ENCODE measurements at regions not wholly inside any gene's neighbourhood (a gene's known extent, or its start where the extent isn't known, plus 50 kb on each side); places are given as distances from the start of the nearest gene placed in this dataset.
"Not testable (repeated sequence)": the region's sequence is repeated elsewhere in the genome, so short reads cannot be mapped to it uniquely, and the experiment has no call there.

GRCh38 chr2:225814554-225814953 lies 415.0 kb downstream of the NYAP2 start:
- Mint-ChIP-seq H3K27ac (no peak overlapping the region), H3K27me3 (peaks cover 2% of the 10 kb centered on the region), H3K4me1 (ENCODE audit: low read depth) (no peaks in the 10 kb centered on the region), H3K4me3 (no peak overlapping the region), H3K36me3 (ENCODE audit: low read depth) (no peaks in the 10 kb centered on the region), H3K9me3 (no peaks in the 10 kb centered on the region)
- intact Hi-C loops (cut with micrococcal nuclease), result no loop called here
- ChIA-PET POLR2A (no interaction called here), CTCF (no interaction called here)
- DNase-seq (no peak), ATAC-seq (no peak)
- no peak for TF ChIP-seq CTCF (IDR thresholded peaks at IDR 0.05)

- H3K4me1 Mint-ChIP-seq (ENCODE audit: low read depth), result no peaks in the 10 kb centered on the region
Measured at GRCh38 chr2:225806105-225806504, 406.6 kb downstream of the NYAP2 start.

GRCh38 chr2:225802076-225802475 lies 402.6 kb downstream of the NYAP2 start:
- H3K27me3 Mint-ChIP-seq; H3K27ac Mint-ChIP-seq; CTCF ChIA-PET; H3K36me3 Mint-ChIP-seq (ENCODE audit: low read depth); intact Hi-C loops (cut with micrococcal nuclease); H3K9me3 Mint-ChIP-seq; DNase-seq; ATAC-seq; H3K4me3 Mint-ChIP-seq; H3K4me1 Mint-ChIP-seq (ENCODE audit: low read depth); POLR2A ChIA-PET: not testable (repeated sequence)

More at GRCh38 chr2:225806105-225806504, 406.6 kb downstream of the NYAP2 start:
- Mint-ChIP-seq H3K27me3 (no peaks in the 10 kb centered on the region), H3K4me3 (no peak overlapping the region), H3K36me3 (ENCODE audit: low read depth) (no peaks in the 10 kb centered on the region), H3K9me3 (no peaks in the 10 kb centered on the region), H3K27ac (no peak overlapping the region)
- intact Hi-C loops (cut with micrococcal nuclease), result no loop called here
- ChIA-PET CTCF (no interaction called here), POLR2A (no interaction called here)
- no peak for TF ChIP-seq CTCF (IDR thresholded peaks at IDR 0.05)
- no peak for DNase-seq
- no peak for ATAC-seq

GRCh38 chr2:225797394-225797793 lies 397.9 kb downstream of the NYAP2 start:
- no peaks in the 10 kb centered on the region for H3K9me3 Mint-ChIP-seq

GRCh38 chr2:225794652-225795400 lies 395.3 kb downstream of the NYAP2 start:
- H3K36me3 Mint-ChIP-seq (ENCODE audit: low read depth), result no peaks in the 10 kb centered on the region
- no peaks in the 10 kb centered on the region for H3K9me3 Mint-ChIP-seq
- H3K4me3 Mint-ChIP-seq, result no peak overlapping the region
- H3K27ac Mint-ChIP-seq, result no peak overlapping the region
- ChIA-PET CTCF (no interaction called here), POLR2A (no interaction called here)
- H3K27me3 Mint-ChIP-seq, result peaks cover 5% of the 10 kb centered on the region
- no peak for TF ChIP-seq CTCF (IDR thresholded peaks at IDR 0.05)
- no peaks in the 10 kb centered on the region for H3K4me1 Mint-ChIP-seq (ENCODE audit: low read depth)
- intact Hi-C loops (cut with micrococcal nuclease), result no loop called here
- DNase-seq, result no peak
- no peak for ATAC-seq

More at GRCh38 chr2:225797394-225797793, 397.9 kb downstream of the NYAP2 start:
- Mint-ChIP-seq H3K27me3 (peaks cover 5% of the 10 kb centered on the region), H3K36me3 (ENCODE audit: low read depth) (no peaks in the 10 kb centered on the region), H3K4me3 (no peak overlapping the region), H3K4me1 (ENCODE audit: low read depth) (no peaks in the 10 kb centered on the region), H3K27ac (no peak overlapping the region)
- ChIA-PET CTCF (no interaction called here), POLR2A (no interaction called here)
- intact Hi-C loops (cut with micrococcal nuclease), result no loop called here
- TF ChIP-seq CTCF (IDR thresholded peaks at IDR 0.05), result no peak
- DNase-seq (no peak), ATAC-seq (no peak)
